ENCODE measurements at regions not wholly inside any gene's neighbourhood (a gene's known extent, or its start where the extent isn't known, plus 50 kb on each side); places are given as distances from the start of the nearest gene placed in this dataset.

- TF ChIP-seq CTCF (IDR thresholded peaks at IDR 0.05) (no peak), POLR2A (IDR thresholded peaks at IDR 0.05) (no peak)
Observed at GRCh38 chr5:2111569-2112105, 228.9 kb upstream of the IRX4 start.

All from body of pancreas (tissue), 4 donors.